ENCODE measurements at regions not wholly inside any gene's neighbourhood (a gene's known extent, or its start where the extent isn't known, plus 50 kb on each side); places are given as distances from the start of the nearest gene placed in this dataset.

DNA sequence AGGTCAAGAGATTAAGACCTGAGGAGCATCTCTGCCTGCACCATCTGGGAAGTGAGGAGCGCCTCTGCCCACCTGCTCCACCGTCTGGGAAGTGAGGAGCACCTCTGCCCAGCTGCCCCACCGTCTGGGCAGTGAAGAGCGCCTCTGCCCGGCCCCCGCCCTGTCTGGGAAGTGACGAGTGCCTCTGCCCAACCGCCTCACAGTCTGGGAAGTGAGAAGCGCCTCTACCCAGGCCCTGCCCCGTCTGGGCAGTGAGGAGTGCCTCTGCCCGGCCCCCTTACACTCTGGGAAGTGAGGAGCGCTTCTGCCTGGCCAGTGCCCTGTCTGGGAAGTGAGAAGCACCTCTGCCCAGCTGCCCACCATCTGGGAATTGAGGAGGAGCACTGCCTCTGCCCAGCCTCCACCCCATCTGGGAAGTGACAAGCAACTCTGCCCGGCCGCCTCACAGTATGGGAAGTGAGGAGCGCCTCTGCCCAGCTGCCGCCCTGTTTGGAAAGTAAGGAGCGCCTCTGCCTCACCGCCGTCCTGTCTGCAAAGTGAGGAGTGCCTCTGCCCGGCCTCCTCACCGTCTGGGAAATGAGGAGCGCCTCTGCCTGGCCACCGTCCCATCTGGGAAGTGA, 270.4 kb upstream of the NRSN1 start:
- no peak for DNase-seq

DNA sequence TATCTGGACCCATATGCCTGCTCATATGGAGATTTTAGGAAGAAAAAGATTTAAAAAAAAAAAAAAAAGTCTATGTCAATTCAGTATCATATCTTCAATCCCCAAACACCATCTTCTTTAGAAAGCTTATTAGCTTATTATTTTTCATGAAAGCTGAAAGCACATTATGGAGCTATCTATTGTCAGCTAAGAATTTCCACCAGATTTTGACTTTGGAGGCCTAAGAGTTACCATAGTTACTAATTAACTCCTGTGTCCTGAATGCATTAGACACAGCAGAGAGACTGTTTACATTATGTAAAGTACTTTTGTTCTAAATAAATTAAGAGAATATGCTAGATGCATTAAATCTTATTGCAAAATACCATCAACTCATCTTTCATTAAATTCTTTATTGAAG, 255.5 kb upstream of the NRSN1 start:
- POLR2A ChIA-PET: no interaction called here
- CTCF ChIA-PET: no interaction called here
- Mint-ChIP-seq H3K9me3 (peaks cover 2% of the 10 kb centered on the region), H3K36me3 (ENCODE audit: low read depth) (no peaks in the 10 kb centered on the region), H3K27ac (no peak overlapping the region), H3K27me3 (no peaks in the 10 kb centered on the region), H3K4me3 (no peak overlapping the region), H3K4me1 (no peaks in the 10 kb centered on the region)
- intact Hi-C loops (cut with micrococcal nuclease): no loop called here
- DNase-seq: no peak
- TF ChIP-seq, protein P1, sequence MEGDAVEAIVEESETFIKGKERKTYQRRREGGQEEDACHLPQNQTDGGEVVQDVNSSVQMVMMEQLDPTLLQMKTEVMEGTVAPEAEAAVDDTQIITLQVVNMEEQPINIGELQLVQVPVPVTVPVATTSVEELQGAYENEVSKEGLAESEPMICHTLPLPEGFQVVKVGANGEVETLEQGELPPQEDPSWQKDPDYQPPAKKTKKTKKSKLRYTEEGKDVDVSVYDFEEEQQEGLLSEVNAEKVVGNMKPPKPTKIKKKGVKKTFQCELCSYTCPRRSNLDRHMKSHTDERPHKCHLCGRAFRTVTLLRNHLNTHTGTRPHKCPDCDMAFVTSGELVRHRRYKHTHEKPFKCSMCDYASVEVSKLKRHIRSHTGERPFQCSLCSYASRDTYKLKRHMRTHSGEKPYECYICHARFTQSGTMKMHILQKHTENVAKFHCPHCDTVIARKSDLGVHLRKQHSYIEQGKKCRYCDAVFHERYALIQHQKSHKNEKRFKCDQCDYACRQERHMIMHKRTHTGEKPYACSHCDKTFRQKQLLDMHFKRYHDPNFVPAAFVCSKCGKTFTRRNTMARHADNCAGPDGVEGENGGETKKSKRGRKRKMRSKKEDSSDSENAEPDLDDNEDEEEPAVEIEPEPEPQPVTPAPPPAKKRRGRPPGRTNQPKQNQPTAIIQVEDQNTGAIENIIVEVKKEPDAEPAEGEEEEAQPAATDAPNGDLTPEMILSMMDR (IDR thresholded peaks at IDR 0.05): no peak
- ATAC-seq (ENCODE audit: low read depth): no peak

More for the DNA sequence above, 270.4 kb upstream of the NRSN1 start:
- Mint-ChIP-seq H3K27ac (no peak overlapping the region), H3K27me3 (no peaks in the 10 kb centered on the region), H3K36me3 (ENCODE audit: low read depth) (no peaks in the 10 kb centered on the region), H3K4me1 (no peaks in the 10 kb centered on the region), H3K4me3 (no peak overlapping the region), H3K9me3 (peaks cover 13% of the 10 kb centered on the region)
- ChIA-PET CTCF (no interaction called here), POLR2A (no interaction called here)
- ATAC-seq (ENCODE audit: low read depth): no peak
- intact Hi-C loops (cut with micrococcal nuclease): no loop called here
- TF ChIP-seq, protein P1 (IDR thresholded peaks at IDR 0.05): no peak

DNA sequence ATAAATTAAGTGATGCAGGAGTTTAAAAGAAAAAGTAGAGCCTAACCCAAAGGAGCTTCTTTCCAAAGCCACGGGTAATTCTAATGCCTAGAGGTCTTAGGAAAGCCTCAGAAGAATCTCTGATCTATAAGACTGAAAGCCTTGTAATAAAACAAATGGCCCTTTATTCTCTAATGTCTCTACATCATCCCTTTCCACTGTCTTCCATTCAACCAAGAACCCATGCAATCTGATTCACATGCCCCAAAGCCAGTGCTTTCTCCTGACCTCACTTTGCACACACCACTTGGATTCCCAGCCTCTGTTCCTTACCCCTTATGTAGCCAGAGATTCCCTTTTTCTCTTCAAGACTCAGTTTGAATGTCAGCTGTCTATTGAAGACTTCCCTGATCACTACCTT, 252.9 kb upstream of the NRSN1 start:
- Mint-ChIP-seq H3K36me3 (ENCODE audit: low read depth) (no peaks in the 10 kb centered on the region), H3K9me3 (no peaks in the 10 kb centered on the region), H3K4me3 (no peak overlapping the region), H3K27ac (no peak overlapping the region), H3K27me3 (no peaks in the 10 kb centered on the region), H3K4me1 (no peaks in the 10 kb centered on the region)
- POLR2A ChIA-PET: no interaction called here
- no peak for DNase-seq
- intact Hi-C loops (cut with micrococcal nuclease): no loop called here
- TF ChIP-seq, protein P1 (IDR thresholded peaks at IDR 0.05): no peak
- no peak for ATAC-seq (ENCODE audit: low read depth)
- CTCF ChIA-PET: no interaction called here

DNA sequence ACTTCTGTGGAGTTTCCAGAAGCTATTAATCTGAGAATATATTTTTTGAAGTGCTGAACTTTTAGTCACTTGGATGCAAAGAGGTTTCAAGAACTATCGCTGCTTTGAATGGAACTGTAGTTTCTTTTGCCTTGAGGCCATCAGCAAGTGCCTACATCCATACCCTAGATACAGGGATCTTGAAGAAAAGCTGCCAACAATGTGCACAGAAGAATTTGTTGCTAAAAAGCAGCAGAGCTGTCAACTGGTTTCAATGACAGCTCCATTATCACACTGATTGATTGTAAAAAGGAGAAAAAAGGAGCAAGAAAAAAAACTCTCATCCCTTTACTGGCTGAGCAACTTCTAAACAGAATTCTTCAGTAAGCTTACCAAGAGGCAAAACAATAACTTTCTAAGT, 251.0 kb upstream of the NRSN1 start:
- H3K27ac Mint-ChIP-seq: no peak overlapping the region
- ATAC-seq (ENCODE audit: low read depth): no peak

DNA sequence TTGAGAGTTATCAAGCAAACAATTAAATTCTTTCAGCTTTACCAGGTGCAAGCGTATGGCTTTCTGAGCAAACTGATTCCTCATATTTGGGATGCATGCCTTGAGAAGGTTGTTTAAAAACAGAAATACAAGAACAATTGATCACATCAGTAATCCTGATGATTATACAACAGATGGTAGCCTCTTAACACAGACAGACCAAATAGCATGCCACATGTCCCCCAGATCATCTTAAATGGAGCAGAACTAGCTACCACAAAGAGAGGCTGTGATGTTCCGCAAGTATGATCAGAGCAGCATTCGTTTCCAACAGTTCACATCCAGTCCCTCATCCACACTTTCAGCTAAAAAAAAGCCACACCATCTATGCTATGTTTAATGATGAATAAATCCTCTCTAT, 246.2 kb upstream of the NRSN1 start:
- Mint-ChIP-seq H3K36me3 (ENCODE audit: low read depth) (no peaks in the 10 kb centered on the region), H3K4me3 (no peak overlapping the region), H3K27me3 (no peaks in the 10 kb centered on the region), H3K9me3 (no peaks in the 10 kb centered on the region), H3K27ac (no peak overlapping the region), H3K4me1 (no peaks in the 10 kb centered on the region)
- no peak for ATAC-seq (ENCODE audit: low read depth)
- intact Hi-C loops (cut with micrococcal nuclease): no loop called here
- DNase-seq: no peak
- ChIA-PET POLR2A (no interaction called here), CTCF (no interaction called here)
- TF ChIP-seq, protein P1 (IDR thresholded peaks at IDR 0.05): no peak

More for the DNA sequence above, 251.0 kb upstream of the NRSN1 start:
- TF ChIP-seq, protein P1 (IDR thresholded peaks at IDR 0.05): no peak
- no peaks in the 10 kb centered on the region for H3K27me3 Mint-ChIP-seq
- intact Hi-C loops (cut with micrococcal nuclease): no loop called here
- H3K4me3 Mint-ChIP-seq: no peak overlapping the region
- no peaks in the 10 kb centered on the region for H3K9me3 Mint-ChIP-seq
- POLR2A ChIA-PET: no interaction called here
- H3K4me1 Mint-ChIP-seq: no peaks in the 10 kb centered on the region
- no peaks in the 10 kb centered on the region for H3K36me3 Mint-ChIP-seq (ENCODE audit: low read depth)
- CTCF ChIA-PET: no interaction called here
- no peak for DNase-seq
